Liver (tissue), 8 donors: ENCODE measurements at regions not wholly inside any gene's neighbourhood (a gene's known extent, or its start where the extent isn't known, plus 50 kb on each side); places are given as distances from the start of the nearest gene placed in this dataset.

Source experiments
- DNase-seq: peaks from one replicate; pipeline ENCODE4 v3.0.0-alpha.2; 2017; ENCODE audit warnings: low spot score
- H3K27ac ChIP-seq, 2 donors: one replicate each; pipeline ENCODE4 v1.7.0; 2013; ENCODE audit warnings: inconsistent platforms in 2 of 2, low read length in 2 of 2, control low read depth in 1 of 2, low read depth in 1 of 2, mild to moderate bottlenecking in 1 of 2
- H3K27me3 ChIP-seq, 4 donors: one replicate each; pipeline versions ENCODE4 v1.6.1 to v1.7.0; 2013; ENCODE audit warnings: low read length in 3 of 4, inconsistent platforms in 1 of 4, mild to moderate bottlenecking in 1 of 4, moderate library complexity in 1 of 4; ENCODE audit not compliant: control insufficient read depth in 4 of 4, insufficient read depth in 4 of 4
- H3K36me3 ChIP-seq, 4 donors: one replicate each; pipeline versions ENCODE4 v1.6.1 to v1.7.0; 2013; ENCODE audit warnings: low read length in 3 of 4, mild to moderate bottlenecking in 3 of 4, low read depth in 1 of 4, moderate library complexity in 1 of 4; ENCODE audit not compliant: control insufficient read depth in 4 of 4, insufficient read depth in 3 of 4
- H3K4me1 ChIP-seq, 4 donors: one replicate each; pipeline versions ENCODE4 v1.6.1 to v1.7.0; 2013; ENCODE audit warnings: low read length in 3 of 4, mild to moderate bottlenecking in 3 of 4, moderate library complexity in 1 of 4; ENCODE audit not compliant: control insufficient read depth in 4 of 4, insufficient read depth in 4 of 4
- H3K4me3 ChIP-seq, 3 donors: one replicate each; pipeline versions ENCODE4 v1.6.1 to v1.7.0; 2013; ENCODE audit warnings: low read length in 3 of 3, control low read depth in 1 of 3, low read depth in 1 of 3, mild to moderate bottlenecking in 1 of 3
- H3K9ac ChIP-seq, 2 donors: one replicate each; pipeline ENCODE4 v1.7.0; 2013; ENCODE audit warnings: low read length in 2 of 2, mild to moderate bottlenecking in 2 of 2, moderate library complexity in 2 of 2, control low read depth in 1 of 2, low read depth in 1 of 2
- H3K9me3 ChIP-seq, 4 donors: one replicate each; pipeline versions ENCODE4 v1.6.1 to v1.7.0; 2013; ENCODE audit warnings: low read length in 3 of 4; ENCODE audit not compliant: control insufficient read depth in 4 of 4
- CTCF ChIP-seq: fragments of 150-350 bp; IDR thresholded peaks from 2 replicates; pipeline ENCODE4 v1.5.1; 2017; ENCODE audit warnings: improper control_type of control experiment, low read depth, low read length; ENCODE audit not compliant: missing input control
- EGR1 ChIP-seq, 2 donors: IDR thresholded peaks; 2 replicates each; pipeline ENCODE4 v1.6.1; 2016 to 2018; ENCODE audit warnings: antibody characterized with exemption in 2 of 2, low read depth in 2 of 2
- FOXA1 ChIP-seq: IDR thresholded peaks from 2 replicates; pipeline ENCODE4 v1.6.1; 2016; ENCODE audit warnings: antibody characterized with exemption
- FOXA2 ChIP-seq: IDR thresholded peaks from 2 replicates; pipeline ENCODE4 v1.6.1; 2016; ENCODE audit warnings: antibody characterized with exemption
- GABPA ChIP-seq, 2 donors: IDR thresholded peaks in 1 of 2; conservative IDR thresholded peaks in 1 of 2; 2 replicates each; pipeline ENCODE4 v1.6.1; 2016; ENCODE audit warnings: antibody characterized with exemption in 2 of 2, mild to moderate bottlenecking in 1 of 2, moderate library complexity in 1 of 2
- HNF4A ChIP-seq, 2 donors: conservative IDR thresholded peaks; 2 replicates each; pipeline ENCODE4 v1.6.1; 2016; ENCODE audit warnings: antibody characterized with exemption in 2 of 2, mild to moderate bottlenecking in 2 of 2
- HNF4G ChIP-seq: IDR thresholded peaks from 2 replicates; pipeline ENCODE4 v1.6.1; 2016; ENCODE audit warnings: antibody characterized with exemption
- JUND ChIP-seq, 2 donors: IDR thresholded peaks; 2 replicates each; pipeline ENCODE4 v1.6.1; 2016; ENCODE audit warnings: antibody characterized with exemption in 2 of 2
- NR2F2 ChIP-seq: IDR thresholded peaks from 2 replicates; pipeline ENCODE4 v1.6.1; 2016; ENCODE audit warnings: antibody characterized with exemption
- RAD21 ChIP-seq, 2 donors: IDR thresholded peaks; 2 replicates each; pipeline ENCODE4 v1.6.1; 2016; ENCODE audit warnings: antibody characterized with exemption in 2 of 2, mild to moderate bottlenecking in 2 of 2
- RXRA ChIP-seq, 2 donors: IDR thresholded peaks; 2 replicates each; pipeline ENCODE4 v1.6.1; 2017 to 2018; ENCODE audit warnings: antibody characterized with exemption in 2 of 2, mild to moderate bottlenecking in 1 of 2
- SP1 ChIP-seq: IDR thresholded peaks from 2 replicates; pipeline ENCODE4 v1.6.1; 2018; ENCODE audit warnings: antibody characterized with exemption, mild to moderate bottlenecking
- TAF1 ChIP-seq: conservative IDR thresholded peaks from 2 replicates; pipeline ENCODE4 v1.6.1; 2016; ENCODE audit warnings: antibody characterized with exemption, mild to moderate bottlenecking
- YY1 ChIP-seq: IDR thresholded peaks from 2 replicates; pipeline ENCODE4 v1.6.1; 2016; ENCODE audit warnings: antibody characterized with exemption, mild to moderate bottlenecking
- WGBS: extraction: QIAGEN DNeasy Blood & Tissue Kit; methylation state at CpG from one replicate; pipeline ENCODE4 v1.1.7; 2013; 5-methylcytosine and 5-hydroxymethylcytosine counted together
- TF ChIP-seq, protein P1 (sequence below): IDR thresholded peaks from 2 replicates; pipeline ENCODE4 v1.6.1; 2016; ENCODE audit warnings: antibody characterized with exemption
- TF ChIP-seq, protein P2 (sequence below): IDR thresholded peaks from 2 replicates; pipeline ENCODE4 v1.6.1; 2016; ENCODE audit warnings: antibody characterized with exemption
- TF ChIP-seq, protein P3 (sequence below): IDR thresholded peaks from 2 replicates; pipeline ENCODE4 v1.6.1; 2016; ENCODE audit warnings: antibody characterized with exemption, mild to moderate bottlenecking
- TF ChIP-seq, protein P4 (sequence below): IDR thresholded peaks from 2 replicates; pipeline ENCODE4 v1.6.1; 2016; ENCODE audit warnings: antibody characterized with exemption
- donor health status: healthy.
- donor health status: healthy.
- donor health status: healthy.
- donor health status: healthy.
- donor health status: healthy.

DNA sequence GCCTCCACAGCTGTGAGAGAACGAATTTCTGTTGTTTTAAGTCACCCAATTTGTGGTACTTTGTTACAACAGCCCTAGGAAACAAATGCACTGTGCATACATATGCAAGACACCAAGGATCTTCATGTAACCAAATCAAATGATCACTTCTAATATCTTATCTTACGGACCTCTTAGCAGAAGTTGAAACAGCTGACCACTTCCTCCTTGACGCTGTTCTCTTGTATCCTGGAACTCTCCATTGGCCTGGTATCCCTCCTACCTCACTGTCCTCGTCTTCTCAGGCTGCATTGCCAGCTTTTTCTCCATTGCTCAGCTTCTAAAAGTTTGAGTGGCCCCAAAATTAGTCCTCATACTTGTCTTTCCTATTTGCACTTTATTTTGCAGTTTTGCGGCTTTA, 200.4 kb downstream of the DLEU7 start:
- WGBS, result 77% methylated on average over 5 of the region's 5 CpGs
- Histone ChIP-seq H3K4me1 (no peaks in the 10 kb centered on the region), H3K36me3 (no peaks in the 10 kb centered on the region), H3K27me3 (no peaks in the 10 kb centered on the region), H3K4me3 (no peak overlapping the region), H3K27ac (no peak overlapping the region), H3K9ac (no peak overlapping the region), H3K9me3 (no peaks in the 10 kb centered on the region)
- no peak for TF ChIP-seq RXRA (IDR thresholded peaks at IDR 0.05)
- no peak for TF ChIP-seq YY1
- no peak for TF ChIP-seq CTCF
- no peak for TF ChIP-seq FOXA2
- TF ChIP-seq EGR1 (IDR thresholded peaks at IDR 0.05; ENCODE audit: low read depth in 2 of 2), result no peak
- no peak for TF ChIP-seq GABPA (IDR thresholded peaks at IDR 0.05 in 1 of 2, conservative IDR thresholded peaks at IDR 0.05 in 1 of 2)
- no peak for TF ChIP-seq TAF1
- no peak for TF ChIP-seq FOXA1
- TF ChIP-seq, protein P1, sequence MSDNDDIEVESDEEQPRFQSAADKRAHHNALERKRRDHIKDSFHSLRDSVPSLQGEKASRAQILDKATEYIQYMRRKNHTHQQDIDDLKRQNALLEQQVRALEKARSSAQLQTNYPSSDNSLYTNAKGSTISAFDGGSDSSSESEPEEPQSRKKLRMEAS, result no peak
- TF ChIP-seq JUND (IDR thresholded peaks at IDR 0.05), result no peak
- no peak for TF ChIP-seq HNF4A (conservative IDR thresholded peaks at IDR 0.05)
- no peak for TF ChIP-seq NR2F2
- TF ChIP-seq, protein P2, sequence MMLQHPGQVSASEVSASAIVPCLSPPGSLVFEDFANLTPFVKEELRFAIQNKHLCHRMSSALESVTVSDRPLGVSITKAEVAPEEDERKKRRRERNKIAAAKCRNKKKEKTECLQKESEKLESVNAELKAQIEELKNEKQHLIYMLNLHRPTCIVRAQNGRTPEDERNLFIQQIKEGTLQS, result no peak
- DNase-seq, result no peak

DNA sequence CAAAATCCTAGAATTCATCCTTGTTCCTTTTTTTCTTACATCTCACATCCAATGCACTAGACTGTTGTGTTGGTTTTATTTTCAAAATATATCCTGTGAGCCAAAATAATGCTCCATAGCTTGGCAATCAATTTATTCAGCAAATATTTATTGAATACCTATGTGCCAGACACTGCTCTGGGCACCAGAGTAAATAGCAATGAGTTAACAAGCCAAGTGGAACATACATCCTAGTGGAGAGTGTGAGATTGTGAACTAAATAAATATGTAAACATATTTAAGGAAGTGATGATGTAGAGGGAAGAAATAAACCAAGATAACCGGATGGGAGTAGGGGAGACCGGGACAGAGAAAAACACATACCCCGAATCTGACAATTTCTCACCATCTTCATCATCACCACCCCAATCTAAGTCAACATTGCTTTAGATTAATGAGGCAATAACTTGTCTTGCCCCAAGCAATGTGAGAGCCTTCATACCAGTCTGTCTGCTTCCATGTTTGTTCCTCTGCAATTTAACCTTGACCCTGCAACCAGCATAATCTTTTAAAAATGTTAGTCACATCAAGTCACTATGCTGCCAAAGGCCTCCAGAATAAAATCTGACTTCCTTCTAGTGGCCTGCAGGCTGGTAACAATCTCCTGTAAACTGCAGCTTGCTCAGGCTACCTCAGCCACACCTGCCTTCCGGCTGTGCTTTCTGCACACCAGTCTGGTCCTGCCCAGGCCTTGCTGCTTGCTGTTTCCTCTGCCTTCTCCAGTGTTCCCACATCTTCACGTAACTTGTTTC, 199.2 kb downstream of the DLEU7 start:
- Histone ChIP-seq H3K27ac (no peak overlapping the region), H3K4me3 (no peak overlapping the region), H3K9ac (no peak overlapping the region), H3K4me1 (no peaks in the 10 kb centered on the region), H3K27me3 (no peaks in the 10 kb centered on the region), H3K9me3 (no peaks in the 10 kb centered on the region), H3K36me3 (no peaks in the 10 kb centered on the region)
- no peak for TF ChIP-seq CTCF
- TF ChIP-seq HNF4A (conservative IDR thresholded peaks at IDR 0.05), result no peak
- TF ChIP-seq, protein P3, sequence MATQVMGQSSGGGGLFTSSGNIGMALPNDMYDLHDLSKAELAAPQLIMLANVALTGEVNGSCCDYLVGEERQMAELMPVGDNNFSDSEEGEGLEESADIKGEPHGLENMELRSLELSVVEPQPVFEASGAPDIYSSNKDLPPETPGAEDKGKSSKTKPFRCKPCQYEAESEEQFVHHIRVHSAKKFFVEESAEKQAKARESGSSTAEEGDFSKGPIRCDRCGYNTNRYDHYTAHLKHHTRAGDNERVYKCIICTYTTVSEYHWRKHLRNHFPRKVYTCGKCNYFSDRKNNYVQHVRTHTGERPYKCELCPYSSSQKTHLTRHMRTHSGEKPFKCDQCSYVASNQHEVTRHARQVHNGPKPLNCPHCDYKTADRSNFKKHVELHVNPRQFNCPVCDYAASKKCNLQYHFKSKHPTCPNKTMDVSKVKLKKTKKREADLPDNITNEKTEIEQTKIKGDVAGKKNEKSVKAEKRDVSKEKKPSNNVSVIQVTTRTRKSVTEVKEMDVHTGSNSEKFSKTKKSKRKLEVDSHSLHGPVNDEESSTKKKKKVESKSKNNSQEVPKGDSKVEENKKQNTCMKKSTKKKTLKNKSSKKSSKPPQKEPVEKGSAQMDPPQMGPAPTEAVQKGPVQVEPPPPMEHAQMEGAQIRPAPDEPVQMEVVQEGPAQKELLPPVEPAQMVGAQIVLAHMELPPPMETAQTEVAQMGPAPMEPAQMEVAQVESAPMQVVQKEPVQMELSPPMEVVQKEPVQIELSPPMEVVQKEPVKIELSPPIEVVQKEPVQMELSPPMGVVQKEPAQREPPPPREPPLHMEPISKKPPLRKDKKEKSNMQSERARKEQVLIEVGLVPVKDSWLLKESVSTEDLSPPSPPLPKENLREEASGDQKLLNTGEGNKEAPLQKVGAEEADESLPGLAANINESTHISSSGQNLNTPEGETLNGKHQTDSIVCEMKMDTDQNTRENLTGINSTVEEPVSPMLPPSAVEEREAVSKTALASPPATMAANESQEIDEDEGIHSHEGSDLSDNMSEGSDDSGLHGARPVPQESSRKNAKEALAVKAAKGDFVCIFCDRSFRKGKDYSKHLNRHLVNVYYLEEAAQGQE, result no peak
- TF ChIP-seq GABPA (IDR thresholded peaks at IDR 0.05 in 1 of 2, conservative IDR thresholded peaks at IDR 0.05 in 1 of 2), result no peak
- TF ChIP-seq, protein P2, result no peak
- TF ChIP-seq JUND (IDR thresholded peaks at IDR 0.05), result no peak
- no peak for TF ChIP-seq TAF1
- no peak for TF ChIP-seq FOXA2
- no peak for TF ChIP-seq HNF4G
- TF ChIP-seq, protein P4, sequence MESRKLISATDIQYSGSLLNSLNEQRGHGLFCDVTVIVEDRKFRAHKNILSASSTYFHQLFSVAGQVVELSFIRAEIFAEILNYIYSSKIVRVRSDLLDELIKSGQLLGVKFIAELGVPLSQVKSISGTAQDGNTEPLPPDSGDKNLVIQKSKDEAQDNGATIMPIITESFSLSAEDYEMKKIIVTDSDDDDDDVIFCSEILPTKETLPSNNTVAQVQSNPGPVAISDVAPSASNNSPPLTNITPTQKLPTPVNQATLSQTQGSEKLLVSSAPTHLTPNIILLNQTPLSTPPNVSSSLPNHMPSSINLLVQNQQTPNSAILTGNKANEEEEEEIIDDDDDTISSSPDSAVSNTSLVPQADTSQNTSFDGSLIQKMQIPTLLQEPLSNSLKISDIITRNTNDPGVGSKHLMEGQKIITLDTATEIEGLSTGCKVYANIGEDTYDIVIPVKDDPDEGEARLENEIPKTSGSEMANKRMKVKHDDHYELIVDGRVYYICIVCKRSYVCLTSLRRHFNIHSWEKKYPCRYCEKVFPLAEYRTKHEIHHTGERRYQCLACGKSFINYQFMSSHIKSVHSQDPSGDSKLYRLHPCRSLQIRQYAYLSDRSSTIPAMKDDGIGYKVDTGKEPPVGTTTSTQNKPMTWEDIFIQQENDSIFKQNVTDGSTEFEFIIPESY, result no peak
- no peak for TF ChIP-seq EGR1 (IDR thresholded peaks at IDR 0.05; ENCODE audit: low read depth in 2 of 2)
- no peak for TF ChIP-seq SP1
- TF ChIP-seq NR2F2, result no peak
- no peak for TF ChIP-seq RXRA (IDR thresholded peaks at IDR 0.05)
- no peak for TF ChIP-seq FOXA1
- TF ChIP-seq RAD21 (IDR thresholded peaks at IDR 0.05), result no peak
- no peak for DNase-seq
- 90% methylated on average over 5 of the region's 5 CpGs for WGBS
